Heart left ventricle (tissue), 16 donors: ENCODE measurements at regions not wholly inside any gene's neighbourhood (a gene's known extent, or its start where the extent isn't known, plus 50 kb on each side); places are given as distances from the start of the nearest gene placed in this dataset.
A peak's percentile ranks its signal among the peaks of the same experiment; 100 is the strongest.

Experiments used
- ATAC-seq, 4 donors: fragments of 200-7000 bp; cut with Tn5 transposase; one replicate each; pipeline ENCODE4 v1.9.1; 2020 to 2022; ENCODE audit warnings: moderate library complexity in 4 of 4, mild to moderate bottlenecking in 3 of 4, moderate number of reproducible peaks in 1 of 4
- DNase-seq, 5 donors: peaks; one replicate each; pipeline ENCODE4 v3.0.0-alpha.2; 2020
- H3K27ac ChIP-seq, 12 donors: fragments of 200-600 bp; sonication (generic) in 4 of 12; one replicate each; pipeline versions ENCODE4 v1.5.0 to v1.8.0; 2016 to 2022; ENCODE audit warnings: mild to moderate bottlenecking in 2 of 12
- H3K27me3 ChIP-seq, 9 donors: fragments of 200-600 bp; sonication (generic) in 2 of 9; one replicate each; pipeline versions ENCODE4 v1.5.1 to v1.8.0; 2016 to 2022; ENCODE audit warnings: mild to moderate bottlenecking in 3 of 9
- H3K36me3 ChIP-seq, 9 donors: fragments of 200-600 bp; sonication (generic) in 2 of 9; one replicate each; pipeline versions ENCODE4 v1.5.0 to v1.8.0; 2018 to 2022; ENCODE audit warnings: mild to moderate bottlenecking in 2 of 9
- H3K4me1 ChIP-seq, 12 donors: fragments of 200-600 bp; sonication (generic) in 4 of 12; one replicate each; pipeline versions ENCODE4 v1.5.0 to v1.8.0; 2016 to 2022; ENCODE audit warnings: mild to moderate bottlenecking in 3 of 12
- H3K4me3 ChIP-seq, 12 donors: fragments of 200-600 bp; sonication (generic) in 4 of 12; one replicate each; pipeline versions ENCODE4 v1.5.0 to v1.8.0; 2017 to 2022; ENCODE audit warnings: mild to moderate bottlenecking in 9 of 12, moderate library complexity in 4 of 12
- H3K9me3 ChIP-seq, 12 donors: fragments of 200-600 bp; sonication (generic) in 4 of 12; one replicate each; pipeline versions ENCODE4 v1.5.0 to v1.8.0; 2016 to 2022; ENCODE audit warnings: mild to moderate bottlenecking in 1 of 12
- POLR2A ChIP-seq, 2 donors: fragments of 450-650 bp; IDR thresholded peaks; one replicate each; pipeline ENCODE4 v1.6.1; 2017; ENCODE audit warnings: antibody characterized with exemption in 2 of 2, mild to moderate bottlenecking in 2 of 2, moderate library complexity in 2 of 2
- WGBS, 4 donors: extraction: QIAGEN DNeasy Blood & Tissue Kit in 2 of 4; methylation state at CpG; one replicate each; pipeline versions ENCODE4 v1.1.5 to v1.1.7; 2013 to 2018; 5-methylcytosine and 5-hydroxymethylcytosine counted together
- intact Hi-C, 10 donors: fragments of 100-400 bp; cut with DNase I; formaldehyde crosslinking; loops; one replicate each; pipeline versions ENCODE4 v1.11.1 to v1.14.2; 2022
- TF ChIP-seq, protein P1 (sequence below), 12 donors: fragments of 200-600 bp; sonication (generic) in 4 of 12; IDR thresholded peaks; one replicate each; pipeline versions ENCODE4 v1.5.0 to v1.8.0; 2018 to 2022; ENCODE audit warnings: antibody characterized with exemption in 12 of 12, mild to moderate bottlenecking in 5 of 12
- donor health status: ischemic (EF 13 %, LVEDD 7.1; RV severe dilation, severe dysfunction).
- donor health status: healthy with polysubstance abuse.
- donor health status: DM: no; HTN: yes; CAD: no.
- donor health status: DM: no; HTN: no; CAD: no.
- donor health status: ischemic (EF 25% LVEDD 6.9; RV normal size, moderate dysfunction).
- donor health status: ischemic (EF 25% LVEDD 5.7; RV mildly dilated, moderate dysfunction).
- donor health status: healthy.
- donor health status: DM: yes; HTN: yes; CAD: no.
- donor health status: ischemic (EF 35%, LVEDD 5.7; RV mildly dilated, moderate dysfunction).
- donor health status: nonischemic (EF 11% LVEDD 7.7; RV severe dilation, severe dysfunction).
- donor health status: DM: yes; HTN: yes; CAD: no.
- donor health status: PGD.
- donor health status: ischemic (EF 29% LVEDD 5.4; RV normal size, mild dysfunction).
- donor health status: nonischemic (EF 23%, LVEDD 6.1; RV moderate dilation, normal function).

DNA sequence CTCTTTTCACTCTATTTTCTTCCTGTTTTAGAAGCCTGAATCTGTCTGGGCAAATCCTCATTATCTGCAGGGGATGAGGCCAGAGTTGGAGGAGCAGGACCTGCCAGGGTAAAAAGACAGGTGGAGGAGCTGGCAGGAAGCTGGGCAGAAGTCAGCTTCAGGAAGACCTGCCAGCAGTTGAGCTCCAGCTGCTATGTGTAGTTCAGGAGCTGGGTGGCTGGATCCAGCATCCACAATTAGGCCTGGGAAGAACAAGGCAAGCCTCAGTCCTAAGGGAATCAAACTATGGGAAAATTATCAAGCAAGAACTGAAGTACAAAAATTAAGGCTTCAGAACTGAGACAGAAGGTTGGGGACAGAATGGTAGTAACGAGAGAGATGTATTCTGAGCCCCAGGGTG is 174.0 kb downstream of the MREG start:
- WGBS, 4 donors: 65 to 83% (median 80%) methylated on average over 1 of the region's 1 CpG
- DNase-seq (peak in 1 of 5 donors; percentile 46), ATAC-seq (peak in 3 of 4 donors; percentile 30 to 62 (median 38))
- Histone ChIP-seq H3K9me3 (no peaks in the 10 kb centered on the region), H3K27me3 (no peaks in the 10 kb centered on the region), H3K4me1 (peaks cover 0 to 22% (median 0%) of the 10 kb centered on the region in 12 donors), H3K4me3 (no peak overlapping the region), H3K27ac (peak overlapping the region in 5 of 12 donors; percentile 45 to 60 (median 53)), H3K36me3 (no peaks in the 10 kb centered on the region)
- TF ChIP-seq POLR2A (IDR thresholded peaks at IDR 0.05): no peak
- TF ChIP-seq, protein P1, sequence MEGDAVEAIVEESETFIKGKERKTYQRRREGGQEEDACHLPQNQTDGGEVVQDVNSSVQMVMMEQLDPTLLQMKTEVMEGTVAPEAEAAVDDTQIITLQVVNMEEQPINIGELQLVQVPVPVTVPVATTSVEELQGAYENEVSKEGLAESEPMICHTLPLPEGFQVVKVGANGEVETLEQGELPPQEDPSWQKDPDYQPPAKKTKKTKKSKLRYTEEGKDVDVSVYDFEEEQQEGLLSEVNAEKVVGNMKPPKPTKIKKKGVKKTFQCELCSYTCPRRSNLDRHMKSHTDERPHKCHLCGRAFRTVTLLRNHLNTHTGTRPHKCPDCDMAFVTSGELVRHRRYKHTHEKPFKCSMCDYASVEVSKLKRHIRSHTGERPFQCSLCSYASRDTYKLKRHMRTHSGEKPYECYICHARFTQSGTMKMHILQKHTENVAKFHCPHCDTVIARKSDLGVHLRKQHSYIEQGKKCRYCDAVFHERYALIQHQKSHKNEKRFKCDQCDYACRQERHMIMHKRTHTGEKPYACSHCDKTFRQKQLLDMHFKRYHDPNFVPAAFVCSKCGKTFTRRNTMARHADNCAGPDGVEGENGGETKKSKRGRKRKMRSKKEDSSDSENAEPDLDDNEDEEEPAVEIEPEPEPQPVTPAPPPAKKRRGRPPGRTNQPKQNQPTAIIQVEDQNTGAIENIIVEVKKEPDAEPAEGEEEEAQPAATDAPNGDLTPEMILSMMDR (IDR thresholded peaks at IDR 0.05): no peak
- intact Hi-C loops: loop anchor here in 3 of 10 donors (10.0 kb wide), 3 partner anchors 125 to 405 kb away; partner anchors contain the start of gene FN1 (in 1 of the 3)

DNA sequence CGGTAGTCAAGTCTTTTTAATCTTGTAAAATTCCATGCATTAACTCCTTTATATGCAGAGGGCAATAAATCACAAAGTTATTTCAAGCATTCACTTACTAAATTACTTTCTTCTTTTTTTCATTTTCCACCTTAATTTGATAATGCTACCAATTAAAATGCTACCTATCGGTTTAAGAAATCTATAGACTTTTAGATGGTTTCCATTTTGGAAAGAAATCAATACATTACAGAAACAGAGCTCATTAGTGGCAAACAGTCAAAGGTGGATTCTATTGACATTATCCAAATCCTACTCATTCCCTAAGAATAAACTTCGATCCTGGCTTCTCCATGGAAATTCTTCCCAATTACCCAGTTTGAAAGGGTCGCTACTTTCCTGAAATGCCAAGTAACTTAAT is 176.5 kb downstream of the MREG start:
- 89 to 92% (median 90%) methylated on average over 4 of the region's 4 CpGs for WGBS, 4 donors

DNA sequence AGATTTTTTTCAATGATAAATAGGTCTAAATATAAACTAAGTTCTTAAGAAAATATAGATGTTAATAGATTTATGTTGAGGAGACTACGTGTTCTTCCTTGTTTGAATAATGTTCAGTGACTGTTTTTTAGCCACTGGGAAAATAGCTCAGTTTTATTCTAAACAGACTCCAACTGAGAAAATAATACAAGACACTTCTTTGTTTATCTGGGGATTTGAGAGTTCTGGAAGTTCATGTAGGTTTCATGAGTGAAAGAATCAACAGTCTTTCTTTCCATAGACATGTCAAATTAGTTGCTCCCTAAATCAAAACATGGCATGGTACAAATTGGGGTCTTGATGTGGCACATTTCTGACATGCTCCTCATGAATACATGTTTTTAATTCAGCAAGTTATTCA is 177.7 kb downstream of the MREG start:
- no peaks in the 10 kb centered on the region for H3K9me3 ChIP-seq
- intact Hi-C loops: loop anchor here in 3 of 10 donors (10.0 kb wide), 3 partner anchors 121 to 401 kb away; partner anchors contain the start of gene FN1 (in 1 of the 3)
- no peaks in the 10 kb centered on the region for H3K36me3 ChIP-seq
- H3K4me3 ChIP-seq: no peak overlapping the region
- H3K27ac ChIP-seq: peak overlapping the region in 2 of 12 donors; percentile 4 to 19
- WGBS, 4 donors: 71 to 82% (median 80%) methylated on average over 1 of the region's 1 CpG
- no peak for ATAC-seq
- DNase-seq: no peak
- TF ChIP-seq, protein P1 (IDR thresholded peaks at IDR 0.05): no peak
- no peak for TF ChIP-seq POLR2A (IDR thresholded peaks at IDR 0.05)
- H3K27me3 ChIP-seq: no peaks in the 10 kb centered on the region
- peaks cover 0 to 34% (median 5%) of the 10 kb centered on the region in 12 donors for H3K4me1 ChIP-seq

More for the DNA sequence above, 176.5 kb downstream of the MREG start:
- Histone ChIP-seq H3K9me3 (no peaks in the 10 kb centered on the region), H3K27me3 (no peaks in the 10 kb centered on the region), H3K36me3 (no peaks in the 10 kb centered on the region), H3K27ac (no peak overlapping the region), H3K4me3 (no peak overlapping the region), H3K4me1 (peaks cover 0 to 28% (median 3%) of the 10 kb centered on the region in 12 donors)
- no peak for TF ChIP-seq POLR2A (IDR thresholded peaks at IDR 0.05)
- TF ChIP-seq, protein P1 (IDR thresholded peaks at IDR 0.05): no peak
- intact Hi-C loops: loop anchor here in 3 of 10 donors (10.0 kb wide), 3 partner anchors 122 to 402 kb away; partner anchors contain the start of gene FN1 (in 1 of the 3)
- ATAC-seq (no peak), DNase-seq (no peak)

DNA sequence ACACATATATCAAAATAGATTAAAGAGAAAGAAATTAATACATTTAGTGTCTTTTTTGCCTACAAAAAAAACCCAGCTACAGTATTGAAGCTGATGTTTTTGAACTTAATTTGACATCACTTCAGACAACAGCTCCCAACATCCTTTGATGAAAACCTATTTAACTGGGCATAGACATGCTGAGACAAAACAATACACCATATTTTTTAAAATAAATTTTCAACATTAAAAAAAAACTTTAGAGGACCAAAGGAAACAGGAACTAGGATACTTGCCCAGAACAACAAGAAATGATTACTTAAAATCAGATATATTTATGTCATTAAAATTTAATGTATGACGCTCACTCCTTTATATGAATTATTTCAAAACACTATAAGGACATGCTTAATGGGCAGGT is 178.1 kb downstream of the MREG start:
- ATAC-seq (no peak), DNase-seq (no peak)
- Histone ChIP-seq H3K27me3 (no peaks in the 10 kb centered on the region), H3K4me3 (no peak overlapping the region), H3K4me1 (peaks cover 0 to 37% (median 5%) of the 10 kb centered on the region in 12 donors), H3K9me3 (no peaks in the 10 kb centered on the region), H3K27ac (no peak overlapping the region), H3K36me3 (no peaks in the 10 kb centered on the region)
- intact Hi-C loops: loop anchor here in 3 of 10 donors (10.0 kb wide), 3 partner anchors 120 to 400 kb away; partner anchors contain the start of gene FN1 (in 1 of the 3)
- no peak for TF ChIP-seq POLR2A (IDR thresholded peaks at IDR 0.05)
- TF ChIP-seq, protein P1 (IDR thresholded peaks at IDR 0.05): no peak
- 81 to 94% (median 88%) methylated on average over 1 of the region's 1 CpG for WGBS, 4 donors
